VCaP (cell line): ENCODE measurements at regions not wholly inside any gene's neighbourhood (a gene's known extent, or its start where the extent isn't known, plus 50 kb on each side); places are given as distances from the start of the nearest gene placed in this dataset.
"Not testable (repeated sequence)": the region's sequence is repeated elsewhere in the genome, so short reads cannot be mapped to it uniquely, and the experiment has no call there.

ENCODE experiments used
- H3K27ac ChIP-seq: fragments of 450-650 bp; 2 replicates; pipeline ENCODE4 v1.5.1; 2017
- CTCF ChIP-seq: fragments of 450-650 bp; conservative IDR thresholded peaks from 2 replicates; pipeline ENCODE4 v1.5.1; 2017; ENCODE audit warnings: mild to moderate bottlenecking, moderate library complexity

GRCh38 chr5:99544356-99544755 is 615.5 kb upstream of the CHD1 start:
- TF ChIP-seq CTCF: no peak
- H3K27ac ChIP-seq: no peak overlapping the region

GRCh38 chr5:99543841-99544240 is 615.0 kb upstream of the CHD1 start:
- TF ChIP-seq CTCF: no peak
- no peak overlapping the region for H3K27ac ChIP-seq

- H3K27ac ChIP-seq: not testable (repeated sequence)
Measured at GRCh38 chr5:99534241-99534640, 605.4 kb upstream of the CHD1 start.

GRCh38 chr5:99521666-99522065 is 592.9 kb upstream of the CHD1 start:
- not testable (repeated sequence) for H3K27ac ChIP-seq

GRCh38 chr5:99515864-99516490 is 587.2 kb upstream of the CHD1 start:
- H3K27ac ChIP-seq: not testable (repeated sequence)

- not testable (repeated sequence) for H3K27ac ChIP-seq
Measured at GRCh38 chr5:99510237-99510866, 581.5 kb upstream of the CHD1 start.

- H3K27ac ChIP-seq: not testable (repeated sequence)
Measured at GRCh38 chr5:99509064-99509463, 580.3 kb upstream of the CHD1 start.

- H3K27ac ChIP-seq: not testable (repeated sequence)
Measured at GRCh38 chr5:99495456-99495855, 566.6 kb upstream of the CHD1 start.

- H3K27ac ChIP-seq: not testable (repeated sequence)
Measured at GRCh38 chr5:99478450-99478849, 549.6 kb upstream of the CHD1 start.

GRCh38 chr5:99473328-99473727 is 544.5 kb upstream of the CHD1 start:
- H3K27ac ChIP-seq: not testable (repeated sequence)

- H3K27ac ChIP-seq: not testable (repeated sequence)
Measured at GRCh38 chr5:99471726-99472125, 542.9 kb upstream of the CHD1 start.

- not testable (repeated sequence) for H3K27ac ChIP-seq
Measured at GRCh38 chr5:99471178-99471577, 542.4 kb upstream of the CHD1 start.

- not testable (repeated sequence) for H3K27ac ChIP-seq
Measured at GRCh38 chr5:99470636-99471035, 541.8 kb upstream of the CHD1 start.

- H3K27ac ChIP-seq: no peak overlapping the region
- TF ChIP-seq CTCF: no peak
Measured at GRCh38 chr5:99460701-99461100, 531.9 kb upstream of the CHD1 start.
